ENCODE measurements at regions not wholly inside any gene's neighbourhood (a gene's known extent, or its start where the extent isn't known, plus 50 kb on each side); places are given as distances from the start of the nearest gene placed in this dataset.

DNA sequence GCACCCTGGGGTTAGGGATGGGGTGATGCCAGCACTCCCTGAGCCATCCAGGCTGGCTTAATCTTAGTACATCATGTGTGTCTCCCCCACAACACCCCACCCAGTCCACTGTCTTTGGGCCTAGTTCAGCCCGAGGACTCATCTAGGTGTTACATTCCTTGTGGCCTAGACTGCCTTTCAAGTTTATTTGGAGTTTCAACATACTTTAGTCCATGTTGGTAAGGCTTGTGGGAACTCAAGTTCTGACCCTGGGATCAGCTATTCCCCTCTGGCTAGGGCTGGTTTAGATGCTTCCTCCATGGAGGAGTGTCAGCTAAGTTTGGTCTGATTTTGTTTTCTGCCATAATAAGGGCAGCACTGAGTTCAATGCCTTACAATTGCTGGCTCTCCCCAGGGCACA, 302.4 kb downstream of the SMARCA2 start:
- DNase-seq (ENCODE audit: low read depth) = peak; percentile 16

DNA sequence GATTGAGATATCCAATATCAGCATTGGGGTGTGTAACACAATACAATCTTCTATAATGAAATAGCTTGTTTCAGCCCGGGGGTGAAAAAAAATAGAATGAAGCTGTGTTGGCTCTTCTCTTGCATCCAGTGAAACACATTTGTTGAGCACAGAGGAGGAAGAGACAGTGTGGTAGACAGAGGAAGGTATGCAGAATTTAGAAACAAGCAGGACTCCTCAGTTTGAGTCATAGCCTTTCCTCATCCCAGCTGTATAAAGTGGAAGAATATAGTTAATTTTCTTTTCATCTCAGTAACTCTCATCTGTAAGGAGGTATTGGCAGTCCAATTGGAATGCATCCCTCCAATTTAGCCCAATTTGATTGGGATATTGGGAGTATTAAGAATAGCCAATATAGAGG, 302.2 kb upstream of the VLDLR start:
- DNase-seq (ENCODE audit: low read depth) = peak; percentile 50

DNA sequence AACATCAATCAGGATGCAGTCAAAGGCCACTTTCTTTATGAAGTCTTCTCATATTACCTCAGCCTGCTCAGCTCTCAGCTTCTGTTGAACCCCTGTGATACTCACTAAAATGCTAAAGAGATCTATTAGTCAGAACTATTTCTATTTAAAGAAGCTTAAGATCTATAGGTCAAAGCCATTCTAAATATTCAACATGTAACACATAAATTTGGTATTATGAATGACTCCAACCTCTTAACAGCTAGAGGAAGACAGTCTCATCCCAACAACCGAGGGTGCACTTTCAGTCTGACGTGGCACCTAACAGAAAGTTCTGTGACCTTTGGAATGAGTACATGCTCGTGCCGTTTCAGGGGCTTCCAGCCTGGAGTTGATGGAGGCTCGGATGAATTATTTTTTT, 301.5 kb upstream of the VLDLR start:
- DNase-seq (ENCODE audit: low read depth) = peak; percentile 43

DNA sequence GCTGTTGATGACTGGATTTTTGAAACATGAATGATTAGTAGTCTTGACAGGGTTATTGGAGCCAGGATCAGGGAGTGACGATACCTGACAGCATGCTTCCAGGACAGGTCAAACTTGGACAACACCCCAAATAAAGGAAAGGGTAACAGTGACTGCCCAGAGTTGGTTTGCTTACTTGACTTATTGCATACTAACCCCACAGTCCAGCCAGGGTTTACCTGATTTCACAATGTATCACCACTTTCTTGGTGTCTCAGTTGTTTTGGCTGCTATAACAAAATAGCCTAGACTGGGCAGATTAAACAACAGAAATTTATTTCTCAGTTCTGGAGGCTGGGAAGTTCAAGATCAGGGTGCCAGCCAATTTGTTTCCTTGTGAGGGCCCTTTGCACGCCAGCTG, 301.0 kb upstream of the VLDLR start:
- DNase-seq (ENCODE audit: low read depth) = no peak

DNA sequence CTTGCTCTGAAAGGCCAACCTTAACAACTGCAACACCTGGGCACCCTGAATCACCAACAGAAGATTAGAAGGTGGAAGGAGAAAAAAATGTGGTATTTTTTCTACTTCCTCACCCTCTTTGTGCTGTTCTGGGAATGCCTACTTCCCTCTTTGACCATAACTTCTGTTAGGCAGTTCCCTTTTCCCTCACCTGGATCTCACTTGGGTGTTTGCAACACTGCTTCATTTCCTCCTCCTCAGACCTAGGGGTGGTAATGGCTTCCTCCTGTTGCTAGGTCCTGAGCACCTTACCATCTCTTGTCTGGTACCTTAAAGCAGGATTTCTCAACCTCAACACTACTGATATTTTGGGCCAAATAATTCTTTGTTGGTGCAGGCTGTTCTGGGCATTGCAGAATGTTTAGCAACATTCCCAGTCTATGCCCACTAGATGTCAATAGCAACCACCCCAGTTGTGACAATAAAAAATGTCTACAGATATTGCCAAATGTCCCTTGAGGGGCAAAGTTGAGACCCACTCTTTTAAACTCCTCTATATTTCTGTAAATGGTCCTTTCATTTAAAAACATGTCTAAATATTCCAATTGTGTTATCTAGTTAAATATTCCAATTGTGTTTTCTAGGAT, 300.0 kb upstream of the VLDLR start:
- DNase-seq (ENCODE audit: low read depth) = no peak

DNA sequence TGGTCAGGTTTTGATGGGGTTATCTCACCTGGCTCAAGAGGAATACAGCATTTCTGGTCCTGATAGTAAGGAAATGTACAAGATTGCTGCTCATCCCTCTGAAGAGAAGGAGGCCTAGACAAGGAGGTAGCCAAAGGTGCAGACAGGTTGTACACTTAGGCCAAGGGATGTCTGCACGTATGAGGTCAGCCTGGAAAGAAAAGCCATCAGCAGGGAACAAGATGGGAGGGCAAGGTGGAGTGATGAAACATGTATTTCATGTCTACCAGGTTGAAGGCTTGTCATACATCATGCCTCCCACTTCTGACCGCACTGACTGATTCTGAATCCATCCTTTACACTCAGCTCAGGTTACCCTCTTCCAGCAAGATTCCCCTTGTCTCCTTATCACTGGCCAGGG, 296.8 kb upstream of the VLDLR start:
- no peak for DNase-seq (ENCODE audit: low read depth)

DNA sequence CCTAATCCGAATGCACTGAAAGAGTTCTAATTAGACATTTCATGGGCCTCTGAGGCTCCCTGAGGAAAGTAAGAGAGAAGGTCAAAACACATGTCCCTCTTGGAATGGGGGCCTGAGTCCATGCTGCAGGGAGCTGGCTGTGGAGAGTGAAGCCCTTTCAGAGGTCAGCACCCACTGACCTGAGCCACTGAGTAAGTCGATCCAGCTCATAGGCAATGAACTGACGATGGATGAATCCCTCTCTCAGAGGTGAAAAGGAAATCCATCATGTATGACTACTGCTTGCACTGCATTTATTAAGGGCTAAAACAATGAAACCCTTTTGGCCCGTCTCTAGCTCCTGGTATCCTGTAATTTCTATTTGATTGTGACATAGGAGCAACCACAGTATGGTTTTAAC, 288.9 kb upstream of the VLDLR start:
- DNase-seq (ENCODE audit: low read depth) = no peak

DNA sequence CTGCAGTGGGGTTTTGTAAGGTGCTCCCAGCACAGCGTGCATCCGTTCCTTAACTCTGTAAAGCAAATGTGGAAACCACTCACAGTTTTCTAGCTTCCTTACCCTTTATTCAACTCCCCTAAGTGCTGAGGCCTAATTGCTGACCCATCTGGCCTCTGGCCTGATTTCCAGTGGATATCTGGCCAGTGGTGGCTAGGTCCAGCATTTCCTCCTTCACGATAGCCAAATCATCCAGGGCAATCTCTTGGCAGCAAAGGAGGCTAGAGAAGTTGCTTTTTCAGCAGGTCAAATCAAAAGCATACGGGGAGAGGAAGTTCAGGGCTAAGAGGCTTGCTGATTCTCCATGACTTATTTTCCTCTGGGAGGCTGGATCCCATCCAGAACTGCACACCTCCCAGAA, 286.3 kb upstream of the VLDLR start:
- DNase-seq (ENCODE audit: low read depth) = no peak

DNA sequence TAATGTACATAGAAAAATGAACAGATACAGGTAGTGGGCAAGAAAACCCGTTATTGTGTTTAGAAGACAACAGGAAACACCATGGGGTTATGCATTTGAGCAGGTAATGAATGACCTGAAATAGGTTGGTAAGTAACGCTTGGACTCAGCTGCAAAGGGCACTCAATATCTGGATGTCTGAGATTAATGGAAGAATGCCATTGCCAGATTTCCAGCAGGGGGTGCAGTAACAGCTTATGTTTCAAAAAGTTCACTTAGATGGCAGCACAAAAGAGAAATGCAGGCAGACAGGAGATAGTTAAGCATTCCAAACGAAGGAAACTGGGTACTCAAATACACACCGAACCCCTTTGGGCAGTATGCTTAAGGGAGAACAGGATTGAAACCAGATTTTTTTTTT, 285.5 kb upstream of the VLDLR start:
- peak; percentile 37 for DNase-seq (ENCODE audit: low read depth)

DNA sequence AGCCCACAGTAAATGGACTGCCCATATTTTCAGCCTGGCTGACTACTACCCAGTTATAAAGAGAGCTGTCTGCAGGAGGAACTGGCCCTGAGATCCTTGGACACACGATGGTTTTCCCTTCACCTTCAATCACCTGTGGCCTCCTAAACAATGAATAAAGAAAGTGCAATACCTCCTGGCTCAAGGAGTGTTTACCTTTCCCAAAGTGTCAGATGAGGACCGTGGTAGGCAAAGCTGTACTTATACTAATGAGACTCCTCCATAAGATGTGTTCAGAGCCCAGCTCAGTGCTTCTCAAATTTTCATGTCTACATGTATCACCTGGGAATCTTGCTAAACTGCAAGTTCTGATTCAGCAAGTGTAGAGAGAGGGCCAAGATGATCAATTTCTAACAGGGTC, 284.5 kb upstream of the VLDLR start:
- DNase-seq (ENCODE audit: low read depth) = no peak

DNA sequence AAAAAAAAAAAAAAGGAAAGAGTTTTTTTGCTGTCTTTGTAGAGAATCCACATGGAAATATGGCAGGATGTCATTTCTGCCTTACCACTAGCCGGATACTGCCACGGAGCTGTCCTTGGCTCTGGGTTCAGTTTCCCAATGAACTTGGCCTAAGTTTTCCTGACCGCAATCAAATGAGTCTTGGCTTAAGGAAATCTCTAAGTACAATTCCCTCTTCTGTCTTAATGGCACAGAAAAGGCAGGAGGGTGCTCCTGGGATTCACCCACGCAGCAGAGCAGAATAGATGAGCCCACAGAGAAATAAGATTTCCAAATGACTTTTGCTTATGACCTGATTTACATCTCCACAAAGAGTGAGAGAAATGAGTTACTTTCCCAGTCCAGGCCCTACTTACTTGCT, 284.0 kb upstream of the VLDLR start:
- DNase-seq (ENCODE audit: low read depth) = no peak

DNA sequence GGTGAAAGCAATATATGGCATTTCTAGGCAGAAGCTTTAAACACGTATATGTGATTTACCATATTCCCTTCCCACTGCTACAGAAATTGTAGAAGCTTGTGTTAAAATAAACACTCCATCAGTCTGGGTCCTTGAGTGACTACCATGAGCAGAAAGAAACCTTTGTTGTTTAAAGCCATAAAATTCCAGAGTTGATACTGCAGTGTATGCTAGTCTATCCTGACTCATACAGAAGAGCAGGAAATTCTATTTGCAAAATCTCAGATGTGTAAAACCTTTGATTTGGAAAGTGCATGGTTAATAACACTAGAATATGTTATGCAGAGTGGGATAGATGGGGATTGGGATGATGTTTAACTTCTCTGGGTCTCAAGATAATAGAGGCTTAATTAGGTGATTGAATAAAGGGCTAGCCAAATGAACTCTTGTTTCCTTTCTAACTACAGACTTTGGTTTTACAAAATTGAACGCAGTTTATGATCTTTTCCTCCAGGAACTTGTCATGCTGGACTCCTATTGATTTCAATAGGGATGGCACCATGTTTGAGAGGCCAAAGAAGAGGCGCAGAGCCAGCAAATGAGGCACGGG, 282.7 kb upstream of the VLDLR start:
- DNase-seq (ENCODE audit: low read depth) = no peak

DNA sequence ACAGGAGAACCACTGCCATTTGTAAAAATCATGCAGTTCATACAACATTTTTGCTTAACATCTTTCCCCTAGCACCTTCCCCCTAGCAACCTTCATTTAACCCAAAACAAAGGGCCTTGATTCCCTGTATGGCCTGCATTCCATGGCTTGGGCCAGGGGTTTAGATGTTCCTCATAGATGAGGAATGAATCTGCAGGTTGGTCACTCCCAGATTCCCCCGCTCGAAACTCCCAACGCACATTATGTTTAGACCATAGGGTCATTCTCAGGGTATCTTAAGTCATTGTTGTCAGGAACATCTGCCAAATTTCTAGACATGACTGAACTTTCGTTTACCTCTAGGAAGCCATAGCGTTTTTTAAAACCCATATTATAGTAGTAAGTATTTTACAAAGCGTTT, 282.2 kb upstream of the VLDLR start:
- DNase-seq (ENCODE audit: low read depth) = peak; percentile 24

DNA sequence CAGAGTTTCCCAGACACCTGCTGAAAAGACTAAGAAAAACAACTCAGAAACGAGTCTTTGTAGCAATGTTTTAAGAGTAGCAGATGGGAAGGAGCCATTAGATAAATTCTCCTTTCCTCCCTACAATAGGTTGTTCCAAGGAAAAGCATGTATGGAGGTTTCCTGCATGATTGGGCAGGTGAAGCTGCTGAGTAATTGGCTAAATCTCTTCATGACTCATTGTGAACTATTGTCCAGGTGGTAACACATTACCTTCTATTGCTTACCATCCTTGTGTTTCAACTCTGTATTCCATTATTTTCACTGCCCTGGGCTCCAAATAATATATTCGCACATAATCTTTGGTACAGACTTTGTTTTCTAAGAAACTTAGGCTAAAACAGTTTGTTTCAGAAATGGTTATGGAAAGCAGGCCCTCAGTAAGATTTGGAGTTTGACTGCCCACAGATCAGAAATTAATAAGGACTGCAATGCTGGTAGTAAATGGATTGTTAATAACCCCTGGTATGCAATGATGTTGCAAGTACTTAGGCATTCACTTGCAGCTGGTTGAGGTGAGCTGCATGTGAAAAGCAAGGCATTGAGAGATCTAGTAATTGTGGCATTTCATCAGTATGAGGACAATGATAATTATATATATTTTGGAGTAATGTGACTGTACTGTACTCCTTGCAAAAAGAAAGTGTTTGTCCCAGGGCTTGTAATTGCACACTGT, 281.4 kb upstream of the VLDLR start:
- DNase-seq (ENCODE audit: low read depth) = peak; percentile 39

DNA sequence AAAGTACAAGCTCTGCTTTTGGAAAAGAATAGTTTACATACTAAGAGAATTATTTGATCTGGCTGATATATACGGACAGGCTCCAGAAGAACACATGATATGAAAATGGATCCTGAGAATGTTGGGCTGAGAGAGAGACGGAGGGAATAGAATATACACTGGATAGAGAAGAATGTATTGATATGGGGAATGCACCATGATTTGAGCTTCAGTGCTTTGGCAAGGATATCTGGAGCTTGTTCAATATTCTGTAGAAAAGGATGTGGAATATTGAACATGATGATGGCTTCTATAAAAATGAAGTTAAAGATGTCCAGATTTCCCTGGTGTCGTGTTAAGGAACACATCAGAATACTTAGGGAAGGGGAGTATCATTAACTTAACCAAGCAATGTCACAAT, 280.5 kb upstream of the VLDLR start:
- no peak for DNase-seq (ENCODE audit: low read depth)

DNA sequence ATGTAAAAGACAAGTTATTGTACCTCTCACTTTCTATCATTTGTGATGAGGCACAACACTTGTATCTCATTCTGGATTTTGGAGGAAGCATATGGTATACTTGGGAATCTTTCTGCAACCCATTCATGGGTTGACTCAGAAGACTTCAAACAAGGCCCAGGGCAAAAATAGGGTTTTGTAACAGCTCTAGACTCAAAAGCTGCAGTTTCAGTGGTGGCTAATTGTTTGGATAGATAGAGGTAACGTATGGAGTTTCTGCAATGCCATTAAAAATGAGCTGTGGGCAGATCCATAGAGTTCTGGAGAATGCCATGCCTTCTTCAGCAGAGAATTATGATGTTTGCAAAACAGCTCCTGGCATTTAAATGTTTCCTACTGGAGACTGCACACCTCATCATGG, 279.6 kb upstream of the VLDLR start:
- DNase-seq (ENCODE audit: low read depth) = no peak

DNA sequence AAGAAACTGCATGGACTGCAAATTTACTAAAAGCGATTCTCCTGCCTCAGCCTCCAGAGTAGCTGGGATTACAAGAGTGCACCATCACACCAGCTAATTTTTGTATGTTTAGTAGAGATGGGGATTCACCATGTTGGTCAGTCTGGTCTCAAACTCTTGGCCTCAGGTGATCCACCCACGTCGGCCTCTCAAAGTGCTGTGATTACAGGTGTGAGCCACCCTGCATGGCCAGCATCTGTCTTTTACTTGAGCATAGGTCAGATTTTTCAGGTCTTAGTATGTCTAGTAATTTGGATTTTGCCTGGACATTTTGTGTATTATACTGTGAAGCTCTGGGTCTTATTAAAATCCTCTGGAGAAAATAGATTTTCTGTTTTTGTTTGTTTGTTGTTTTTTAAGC, 277.8 kb upstream of the VLDLR start:
- no peak for DNase-seq (ENCODE audit: low read depth)

DNA sequence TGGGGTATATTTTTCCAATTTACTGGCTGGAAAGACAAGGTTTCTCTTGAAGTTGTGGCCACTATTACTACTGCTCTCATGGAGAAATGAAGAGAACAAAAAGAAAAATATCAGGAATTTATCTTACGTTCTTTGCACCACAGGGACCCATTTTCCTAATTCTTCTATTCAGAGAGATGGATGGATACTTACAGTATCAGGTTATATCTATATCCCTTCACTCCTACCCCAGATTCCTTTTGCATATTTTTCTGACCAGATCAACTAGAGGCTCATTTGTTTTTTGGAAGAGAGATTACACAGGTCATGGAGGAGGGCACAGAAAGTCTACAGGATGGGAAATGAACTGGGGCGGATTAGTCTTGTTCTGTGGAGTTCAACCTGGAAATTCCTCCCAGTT, 277.2 kb upstream of the VLDLR start:
- no peak for DNase-seq (ENCODE audit: low read depth)

DNA sequence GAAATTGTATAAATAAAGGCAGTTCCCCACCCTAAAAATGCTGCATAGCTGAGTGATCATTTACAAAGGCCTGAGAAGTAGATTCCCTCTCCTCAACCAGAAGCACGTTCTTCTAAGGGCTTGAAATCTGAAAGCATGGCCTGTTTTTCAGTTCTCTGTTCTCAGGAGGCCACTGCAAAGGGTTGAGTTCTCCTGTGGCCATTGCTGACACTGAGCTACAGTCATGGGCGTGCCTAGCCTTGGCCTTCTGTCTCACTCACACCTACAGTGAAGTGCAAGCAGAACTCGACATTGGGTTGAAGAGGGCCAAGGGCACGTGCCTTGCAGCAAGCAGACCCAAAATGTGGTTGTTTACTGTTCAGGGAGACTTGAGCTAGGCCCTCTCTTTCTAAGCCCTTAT, 276.6 kb upstream of the VLDLR start:
- no peak for DNase-seq (ENCODE audit: low read depth)

DNA sequence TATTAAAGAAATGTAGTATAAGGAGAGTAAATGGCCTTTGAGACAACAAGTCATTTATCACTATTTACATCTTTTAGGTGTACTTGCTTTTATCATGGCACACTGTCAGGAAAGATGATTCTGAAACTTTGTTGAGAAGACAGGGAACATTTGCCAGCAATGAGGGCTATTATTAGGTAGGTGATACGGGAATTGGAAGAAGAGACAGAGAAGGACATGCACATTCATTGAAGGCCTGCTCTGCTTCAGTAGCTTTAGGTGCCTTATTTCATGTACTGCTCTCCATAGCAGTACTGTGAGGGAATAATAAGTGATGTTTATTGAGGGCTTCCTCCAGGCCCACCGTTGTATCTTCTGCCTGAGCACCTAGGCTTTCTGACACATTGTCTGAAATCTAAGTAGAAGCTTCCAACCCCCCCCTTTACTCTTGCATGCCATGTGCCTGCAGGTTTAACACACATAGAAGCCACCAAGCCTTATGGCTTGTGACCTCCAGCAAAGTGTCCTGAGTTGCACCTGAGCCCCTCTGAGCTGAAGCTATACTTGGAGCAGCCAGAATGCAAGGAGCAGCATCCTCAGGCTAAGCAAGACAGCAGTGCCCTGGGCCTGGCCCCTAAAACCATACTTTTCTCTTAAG, 275.2 kb upstream of the VLDLR start:
- no peak for DNase-seq (ENCODE audit: low read depth)

DNA sequence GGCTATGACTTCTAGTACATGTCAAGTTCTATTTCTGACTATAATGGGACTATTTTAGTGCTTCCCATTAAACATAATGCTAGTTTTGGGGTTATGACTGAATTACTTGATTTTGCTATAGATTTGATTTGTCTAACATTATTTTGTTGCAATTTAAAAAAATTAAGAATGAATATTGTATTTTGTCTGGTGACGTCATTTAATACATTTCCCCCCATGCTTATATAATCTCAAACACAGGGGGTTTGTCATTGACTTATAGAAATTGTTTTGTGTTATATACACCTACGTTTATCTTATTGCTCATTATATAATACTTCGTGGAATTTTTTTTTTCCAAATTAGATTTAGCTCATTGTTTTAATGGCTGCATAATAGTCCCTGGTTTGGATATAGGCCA, 270.3 kb upstream of the VLDLR start:
- no peak for DNase-seq (ENCODE audit: low read depth)

DNA sequence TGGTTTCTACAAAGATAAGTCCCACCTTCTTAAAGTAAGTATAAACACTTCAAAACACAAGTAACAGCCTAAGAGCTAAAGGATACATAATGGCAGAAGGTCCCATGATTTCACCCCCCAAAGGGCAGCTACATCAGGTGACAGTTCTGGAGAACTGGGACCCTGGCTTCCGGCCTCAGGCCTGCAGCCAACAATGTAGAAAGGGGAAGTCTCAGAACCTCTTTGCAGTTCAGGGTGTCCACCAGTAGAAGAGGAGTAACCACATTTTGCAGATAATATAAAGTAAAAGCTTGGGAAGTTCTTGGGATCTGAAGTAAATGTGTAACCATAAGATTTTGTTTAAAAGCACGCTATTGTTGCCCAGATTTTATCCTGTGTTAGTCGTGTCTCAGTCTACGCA, 267.4 kb upstream of the VLDLR start:
- no peak for DNase-seq (ENCODE audit: low read depth)
